ENCODE measurements at regions not wholly inside any gene's neighbourhood (a gene's known extent, or its start where the extent isn't known, plus 50 kb on each side); places are given as distances from the start of the nearest gene placed in this dataset.

GRCh38 chr18:77376733-77377094 is 127.1 kb downstream of the GALR1 start:
- intact Hi-C loops (cut with DNase I): no loop called here
- Histone ChIP-seq H3K9me3 (no peaks in the 10 kb centered on the region), H3K27me3 (ENCODE audit: low read depth) (no peaks in the 10 kb centered on the region), H3K36me3 (no peaks in the 10 kb centered on the region), H3K27ac (no peak overlapping the region), H3K4me3 (no peak overlapping the region), H3K4me1 (no peaks in the 10 kb centered on the region)
- TF ChIP-seq CTCF (IDR thresholded peaks at IDR 0.05): no peak
- DNase-seq: no peak
- ATAC-seq: no peak

- no peaks in the 10 kb centered on the region for H3K9me3 ChIP-seq
- no peak for TF ChIP-seq CTCF (IDR thresholded peaks at IDR 0.05)
- intact Hi-C loops (cut with DNase I): no loop called here
- H3K4me1 ChIP-seq: no peaks in the 10 kb centered on the region
- H3K27me3 ChIP-seq (ENCODE audit: low read depth): no peaks in the 10 kb centered on the region
- peak in 1 of 2 donors; percentile 51 for ATAC-seq
- no peak overlapping the region for H3K4me3 ChIP-seq
- DNase-seq: no peak
- H3K27ac ChIP-seq: no peak overlapping the region
- H3K36me3 ChIP-seq: no peaks in the 10 kb centered on the region
Measured at GRCh38 chr18:77377813-77378212, 128.2 kb downstream of the GALR1 start.

GRCh38 chr18:77379976-77380509 is 130.4 kb downstream of the GALR1 start:
- no peaks in the 10 kb centered on the region for H3K4me1 ChIP-seq
- ATAC-seq: no peak
- no peak for DNase-seq
- TF ChIP-seq CTCF (IDR thresholded peaks at IDR 0.05): no peak
- no peaks in the 10 kb centered on the region for H3K9me3 ChIP-seq
- H3K27me3 ChIP-seq (ENCODE audit: low read depth): no peaks in the 10 kb centered on the region
- H3K36me3 ChIP-seq: no peaks in the 10 kb centered on the region
- no peak overlapping the region for H3K4me3 ChIP-seq
- H3K27ac ChIP-seq: no peak overlapping the region
- intact Hi-C loops (cut with DNase I): no loop called here

GRCh38 chr18:77380695-77381094 is 131.0 kb downstream of the GALR1 start:
- Histone ChIP-seq H3K9me3 (no peaks in the 10 kb centered on the region), H3K4me3 (no peak overlapping the region), H3K27me3 (ENCODE audit: low read depth) (no peaks in the 10 kb centered on the region), H3K27ac (no peak overlapping the region), H3K36me3 (no peaks in the 10 kb centered on the region), H3K4me1 (no peaks in the 10 kb centered on the region)
- intact Hi-C loops (cut with DNase I): no loop called here
- ATAC-seq (no peak), DNase-seq (no peak)
- no peak for TF ChIP-seq CTCF (IDR thresholded peaks at IDR 0.05)

- no peak for DNase-seq
- H3K27ac ChIP-seq: no peak overlapping the region
- H3K4me3 ChIP-seq: no peak overlapping the region
- intact Hi-C loops (cut with DNase I): no loop called here
- no peaks in the 10 kb centered on the region for H3K36me3 ChIP-seq
- ATAC-seq: no peak
- no peaks in the 10 kb centered on the region for H3K9me3 ChIP-seq
- TF ChIP-seq CTCF (IDR thresholded peaks at IDR 0.05): no peak
- H3K4me1 ChIP-seq: no peaks in the 10 kb centered on the region
- H3K27me3 ChIP-seq (ENCODE audit: low read depth): no peaks in the 10 kb centered on the region
Measured at GRCh38 chr18:77392321-77392720, 142.7 kb downstream of the GALR1 start.

- H3K4me3 ChIP-seq: no peak overlapping the region
- no peaks in the 10 kb centered on the region for H3K4me1 ChIP-seq
- intact Hi-C loops (cut with DNase I): no loop called here
- no peak for DNase-seq
- TF ChIP-seq CTCF (IDR thresholded peaks at IDR 0.05): no peak
- H3K9me3 ChIP-seq: no peaks in the 10 kb centered on the region
- H3K27me3 ChIP-seq (ENCODE audit: low read depth): no peaks in the 10 kb centered on the region
- ATAC-seq: no peak
- no peaks in the 10 kb centered on the region for H3K36me3 ChIP-seq
- no peak overlapping the region for H3K27ac ChIP-seq
Measured at GRCh38 chr18:77393519-77393918, 143.9 kb downstream of the GALR1 start.

Data from lower lobe of right lung (tissue), 2 donors.